Esophagus squamous epithelium (tissue), 5 donors: ENCODE measurements at regions not wholly inside any gene's neighbourhood (a gene's known extent, or its start where the extent isn't known, plus 50 kb on each side); places are given as distances from the start of the nearest gene placed in this dataset.
"Not testable (repeated sequence)": the region's sequence is repeated elsewhere in the genome, so short reads cannot be mapped to it uniquely, and the experiment has no call there.

Experiments used
- DNase-seq: peaks from one replicate; lab custom pipeline; 2025; lab: John Stamatoyannopoulos, UW
- H3K27ac ChIP-seq, 4 donors: fragments of 200-600 bp; sonication (generic); one replicate each; pipeline ENCODE4 v1.5.1; 2016 to 2019; ENCODE audit warnings: mild to moderate bottlenecking in 1 of 4
- H3K27me3 ChIP-seq, 4 donors: fragments of 200-600 bp; sonication (generic); 1 replicate in 3 of 4; 2 replicates in 1 of 4; pipeline versions ENCODE4 v1.5.1 to v1.6.0; 2017 to 2021; ENCODE audit warnings: antibody characterized with exemption in 1 of 4
- H3K36me3 ChIP-seq, 3 donors: fragments of 200-600 bp; sonication (generic); one replicate each; pipeline ENCODE4 v1.5.1; 2016 to 2019
- H3K4me1 ChIP-seq, 3 donors: fragments of 200-600 bp; sonication (generic); one replicate each; pipeline ENCODE4 v1.5.1; 2017 to 2019
- H3K4me3 ChIP-seq, 4 donors: fragments of 200-600 bp; sonication (generic); 1 replicate in 3 of 4; 2 replicates in 1 of 4; pipeline ENCODE4 v1.5.1; 2016 to 2019; ENCODE audit warnings: mild to moderate bottlenecking in 2 of 4, moderate library complexity in 1 of 4
- H3K9me3 ChIP-seq, 3 donors: fragments of 200-600 bp; sonication (generic); one replicate each; pipeline ENCODE4 v1.5.1; 2016 to 2019
- CTCF ChIP-seq, 6 experiments: fragments of 450-650 bp in 4 of 6; fragments of 200-600 bp in 2 of 6; sonication (generic) in 2 of 6; IDR thresholded peaks; one replicate each; pipeline ENCODE4 v1.5.1; 2016 to 2019; ENCODE audit warnings: antibody characterized with exemption in 6 of 6, mild to moderate bottlenecking in 4 of 6, moderate library complexity in 4 of 6
- POLR2A ChIP-seq, 4 donors: fragments of 450-650 bp; IDR thresholded peaks; one replicate each; pipeline ENCODE4 v1.6.1; 2017; ENCODE audit warnings: antibody characterized with exemption in 4 of 4, mild to moderate bottlenecking in 4 of 4, moderate library complexity in 3 of 4
- WGBS, 2 donors: methylation state at CpG; one replicate each; pipeline ENCODE4 v1.1.5; 2018; 5-methylcytosine and 5-hydroxymethylcytosine counted together
- intact Hi-C: fragments of 100-400 bp; cut with DNase I; formaldehyde crosslinking; loops from one replicate; pipeline ENCODE4 v1.15.0; 2022
- donor health status: DM: yes; HTN: yes; CAD: no.

DNA sequence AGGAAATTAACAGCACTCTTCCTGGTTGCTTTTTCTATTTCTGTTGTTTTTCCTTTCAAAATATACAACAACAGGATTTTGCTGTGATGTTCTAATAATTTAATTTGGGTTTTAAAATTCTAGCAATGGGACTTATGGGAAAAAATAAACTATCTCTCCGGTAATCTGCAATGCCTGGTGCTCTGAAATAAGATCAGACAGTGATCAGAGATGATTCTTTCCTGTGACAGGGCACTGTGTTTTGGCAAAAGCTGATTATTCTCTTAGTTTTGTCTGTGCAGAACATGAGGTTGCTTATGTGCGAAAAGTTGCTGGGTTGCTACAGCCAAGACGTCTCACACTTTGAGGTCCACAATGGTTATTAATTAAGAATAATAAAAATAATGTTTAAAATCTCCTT lies 291.7 kb downstream of the FBXO8 start:
- H3K27ac ChIP-seq: no peak overlapping the region
- intact Hi-C loops: no loop called here
- TF ChIP-seq CTCF (IDR thresholded peaks at IDR 0.05) (no peak), POLR2A (IDR thresholded peaks at IDR 0.05) (no peak)
- H3K36me3 ChIP-seq: no peaks in the 10 kb centered on the region
- H3K9me3 ChIP-seq: no peaks in the 10 kb centered on the region
- DNase-seq: no peak
- H3K4me3 ChIP-seq: no peak overlapping the region
- 77 to 81% methylated on average over 3 of the region's 3 CpGs for WGBS, 2 donors
- no peaks in the 10 kb centered on the region for H3K4me1 ChIP-seq
- no peaks in the 10 kb centered on the region for H3K27me3 ChIP-seq

GRCh38 chr4:173991316-173991715 lies 292.2 kb downstream of the FBXO8 start:
- DNase-seq: no peak
- H3K4me1 ChIP-seq: no peaks in the 10 kb centered on the region
- H3K27ac ChIP-seq: no peak overlapping the region
- intact Hi-C loops: no loop called here
- TF ChIP-seq CTCF (IDR thresholded peaks at IDR 0.05) (no peak), POLR2A (IDR thresholded peaks at IDR 0.05) (no peak)
- no peaks in the 10 kb centered on the region for H3K27me3 ChIP-seq
- H3K4me3 ChIP-seq: no peak overlapping the region
- 80 to 85% methylated on average over 1 of the region's 1 CpG for WGBS, 2 donors
- no peaks in the 10 kb centered on the region for H3K36me3 ChIP-seq
- no peaks in the 10 kb centered on the region for H3K9me3 ChIP-seq

DNA sequence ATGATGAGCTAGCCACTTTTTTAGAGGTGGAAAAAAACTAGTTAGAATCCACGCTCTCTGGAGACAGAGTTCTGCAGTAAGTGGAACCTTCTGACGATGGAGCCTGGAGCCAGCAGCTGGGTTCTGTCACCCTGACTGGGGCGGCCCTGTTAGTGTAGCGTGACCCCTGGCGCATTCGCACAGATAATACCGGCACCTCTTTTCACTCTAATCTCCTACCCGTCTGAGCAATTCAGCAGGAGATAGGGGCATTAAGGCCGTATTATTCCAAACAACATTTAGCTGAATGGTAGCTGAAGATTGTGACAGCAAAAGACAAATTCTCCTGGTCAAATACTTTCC lies 292.6 kb downstream of the FBXO8 start:
- Histone ChIP-seq H3K27me3 (no peaks in the 10 kb centered on the region), H3K4me1 (no peaks in the 10 kb centered on the region), H3K27ac (no peak overlapping the region), H3K36me3 (no peaks in the 10 kb centered on the region), H3K4me3 (no peak overlapping the region), H3K9me3 (no peaks in the 10 kb centered on the region)
- WGBS, 2 donors: 23 to 30% methylated on average over 8 to 9 of the region's 9 CpGs
- intact Hi-C loops: no loop called here
- DNase-seq: no peak
- TF ChIP-seq POLR2A (IDR thresholded peaks at IDR 0.05): no peak
- no peak for TF ChIP-seq CTCF (IDR thresholded peaks at IDR 0.05)

DNA sequence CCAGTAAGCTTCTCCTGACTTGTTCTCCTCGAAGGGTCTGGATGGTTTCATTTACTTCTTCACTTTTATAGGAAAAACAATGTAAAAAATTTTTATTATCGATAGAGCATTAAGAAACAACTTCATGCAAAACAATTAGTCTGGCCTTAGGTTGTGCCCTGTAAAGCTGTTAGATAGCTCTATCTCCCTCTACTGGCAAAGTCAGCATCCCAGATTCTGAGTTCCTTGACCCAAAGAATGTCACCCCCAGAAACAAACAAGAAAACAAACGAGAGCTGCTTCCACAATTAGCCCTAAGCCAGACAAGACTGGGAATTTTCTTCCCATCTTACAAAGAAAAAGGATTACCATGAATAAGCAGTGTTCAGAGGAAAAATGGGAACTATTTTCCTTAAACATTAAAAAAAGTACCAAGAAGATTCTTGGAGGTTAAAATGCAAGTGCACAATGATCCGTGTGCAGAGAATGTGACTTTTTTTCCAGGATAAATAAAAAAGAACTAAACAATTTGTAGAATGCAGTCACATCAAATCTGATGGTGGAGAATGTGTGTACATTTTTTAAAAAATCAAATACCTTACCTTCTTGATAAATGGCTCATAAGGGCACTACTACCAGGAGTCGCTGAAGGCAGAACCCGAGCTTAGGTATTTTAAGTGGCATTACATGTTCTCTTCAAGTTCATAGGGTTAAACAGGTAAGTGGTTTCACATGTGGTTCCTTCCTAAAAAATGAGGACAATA lies 293.2 kb downstream of the FBXO8 start:
- intact Hi-C loops: no loop called here
- no peaks in the 10 kb centered on the region for H3K9me3 ChIP-seq
- no peak for DNase-seq

GRCh38 chr4:173963523-173963922 lies 319.9 kb downstream of the FBXO8 start:
- WGBS, 2 donors: 74% methylated on average over 2 to 3 of the region's 4 CpGs
- H3K27me3 ChIP-seq, H3K4me3 ChIP-seq, DNase-seq, H3K4me1 ChIP-seq, H3K36me3 ChIP-seq, intact Hi-C loops, H3K27ac ChIP-seq, H3K9me3 ChIP-seq: not testable (repeated sequence)

More for the DNA sequence above, 293.2 kb downstream of the FBXO8 start:
- Histone ChIP-seq H3K36me3 (no peaks in the 10 kb centered on the region), H3K27me3 (no peaks in the 10 kb centered on the region), H3K4me1 (no peaks in the 10 kb centered on the region), H3K27ac (no peak overlapping the region), H3K4me3 (no peak overlapping the region)
- peak in 2 of 6 experiments; percentile 5 to 13 for TF ChIP-seq CTCF (IDR thresholded peaks at IDR 0.05)
- no peak for TF ChIP-seq POLR2A (IDR thresholded peaks at IDR 0.05)
- 39 to 47% methylated on average over 6 of the region's 6 CpGs for WGBS, 2 donors

GRCh38 chr4:173960398-173960797 lies 323.1 kb downstream of the FBXO8 start:
- WGBS, 2 donors: 45 to 55% methylated on average over 2 to 5 of the region's 5 CpGs
- intact Hi-C loops: no loop called here
- Histone ChIP-seq H3K27me3 (no peaks in the 10 kb centered on the region), H3K9me3 (no peaks in the 10 kb centered on the region), H3K4me1 (no peaks in the 10 kb centered on the region), H3K36me3 (no peaks in the 10 kb centered on the region), H3K27ac (no peak overlapping the region), H3K4me3 (no peak overlapping the region)
- TF ChIP-seq POLR2A (IDR thresholded peaks at IDR 0.05): no peak
- TF ChIP-seq CTCF (IDR thresholded peaks at IDR 0.05): no peak
- DNase-seq: no peak
